GM19328 (cell line): ENCODE measurements at regions not wholly inside any gene's neighbourhood (a gene's known extent, or its start where the extent isn't known, plus 50 kb on each side); places are given as distances from the start of the nearest gene placed in this dataset.
A peak's percentile ranks its signal among the peaks of the same experiment; 100 is the strongest.

Experiments used
- ATAC-seq: cut with Tn5 transposase; IDR thresholded peaks from one replicate; pipeline ENCODE4 v1.9.1; 2021; ENCODE audit warnings: mild to moderate bottlenecking, moderate library complexity; ENCODE audit not compliant: unreplicated experiment

DNA sequence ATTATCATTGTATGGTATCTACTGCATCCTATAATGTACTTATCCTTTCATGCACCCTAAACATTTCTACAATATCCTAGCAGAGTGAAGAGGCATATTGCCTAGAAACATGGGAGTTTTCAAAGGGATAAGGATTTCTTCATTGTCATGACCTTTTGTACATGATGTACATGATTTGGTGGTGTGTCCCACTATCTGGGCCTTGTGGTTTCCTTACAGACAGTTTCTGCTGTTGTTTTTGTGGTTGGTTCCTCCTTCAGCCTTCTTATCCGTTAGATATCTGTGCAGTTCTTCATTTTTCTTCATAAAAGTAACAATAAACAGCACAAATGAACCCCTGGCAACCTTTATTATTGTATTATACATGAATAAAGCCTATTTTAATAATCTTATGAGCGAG, 70.4 kb upstream of the BACH1 start:
- no peak for ATAC-seq

DNA sequence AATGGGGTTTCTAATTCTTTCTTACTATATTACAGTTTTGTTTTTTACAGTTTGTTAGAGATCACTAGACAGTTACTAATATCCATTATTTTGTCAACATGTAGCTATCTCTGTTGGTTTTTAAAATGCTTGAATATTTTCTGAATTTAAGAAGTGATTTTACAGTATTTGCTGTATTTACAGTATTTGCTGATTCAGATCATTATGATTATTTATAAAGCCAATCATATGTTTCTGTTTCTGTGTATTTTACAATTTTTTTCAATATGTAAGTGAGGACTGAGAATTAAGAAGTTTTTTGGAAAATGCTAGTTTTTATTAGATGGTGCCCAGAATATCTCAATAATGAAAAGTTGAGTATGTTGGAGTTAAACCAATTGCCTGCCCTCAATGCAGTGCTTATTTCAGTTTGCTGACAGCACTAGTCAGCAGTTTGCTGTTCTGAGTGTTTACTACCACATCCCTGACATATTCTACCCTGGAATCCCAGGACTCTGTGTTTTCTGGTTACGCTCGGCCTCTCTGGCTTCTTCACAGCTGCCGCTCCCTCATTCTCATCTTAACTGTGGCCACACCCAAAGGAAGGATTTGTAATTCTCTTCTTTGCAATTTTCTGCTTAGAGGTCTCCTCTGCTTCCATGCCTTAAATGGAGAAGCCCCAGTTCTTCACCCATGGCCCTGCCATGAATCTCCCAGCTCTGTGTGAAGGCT, 68.0 kb upstream of the BACH1 start:
- no peak for ATAC-seq

DNA sequence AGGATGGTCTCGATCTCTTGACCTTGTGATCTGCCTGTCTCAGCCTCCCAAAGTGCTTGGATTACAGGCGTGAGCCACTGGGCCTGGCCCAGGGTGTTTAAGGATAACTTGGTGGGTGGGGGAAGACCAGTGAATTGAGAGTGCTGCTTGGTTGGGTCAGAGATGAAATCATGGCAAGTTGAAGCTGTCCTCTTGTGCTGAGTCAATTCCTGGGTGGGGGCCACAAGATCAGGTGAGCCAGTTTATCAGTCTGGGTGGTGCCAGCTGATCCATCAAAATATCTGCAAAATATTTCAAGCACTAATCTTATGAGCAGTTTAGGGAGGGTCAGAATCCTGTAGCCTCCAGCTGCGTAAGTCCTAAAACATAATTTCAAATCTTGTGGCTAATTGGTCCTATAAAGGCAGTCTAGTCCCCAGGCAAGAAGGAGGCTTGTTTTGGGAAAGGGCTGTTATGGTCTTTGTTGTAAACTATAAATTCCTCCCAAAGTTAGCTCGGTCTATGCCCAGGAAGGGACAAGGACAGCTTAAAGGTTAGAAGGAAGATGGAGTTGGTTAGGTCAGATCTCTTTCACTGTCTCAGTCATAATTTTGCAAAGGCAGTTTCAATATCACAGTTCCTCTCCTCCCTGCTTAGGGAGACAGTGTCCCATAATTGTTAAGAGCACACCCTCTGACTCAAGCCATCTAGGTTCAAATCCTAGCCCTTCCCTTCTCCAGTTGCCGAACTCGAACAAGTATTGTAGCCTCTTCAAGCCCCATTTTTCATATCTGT, 66.8 kb upstream of the BACH1 start:
- ATAC-seq, result no peak

DNA sequence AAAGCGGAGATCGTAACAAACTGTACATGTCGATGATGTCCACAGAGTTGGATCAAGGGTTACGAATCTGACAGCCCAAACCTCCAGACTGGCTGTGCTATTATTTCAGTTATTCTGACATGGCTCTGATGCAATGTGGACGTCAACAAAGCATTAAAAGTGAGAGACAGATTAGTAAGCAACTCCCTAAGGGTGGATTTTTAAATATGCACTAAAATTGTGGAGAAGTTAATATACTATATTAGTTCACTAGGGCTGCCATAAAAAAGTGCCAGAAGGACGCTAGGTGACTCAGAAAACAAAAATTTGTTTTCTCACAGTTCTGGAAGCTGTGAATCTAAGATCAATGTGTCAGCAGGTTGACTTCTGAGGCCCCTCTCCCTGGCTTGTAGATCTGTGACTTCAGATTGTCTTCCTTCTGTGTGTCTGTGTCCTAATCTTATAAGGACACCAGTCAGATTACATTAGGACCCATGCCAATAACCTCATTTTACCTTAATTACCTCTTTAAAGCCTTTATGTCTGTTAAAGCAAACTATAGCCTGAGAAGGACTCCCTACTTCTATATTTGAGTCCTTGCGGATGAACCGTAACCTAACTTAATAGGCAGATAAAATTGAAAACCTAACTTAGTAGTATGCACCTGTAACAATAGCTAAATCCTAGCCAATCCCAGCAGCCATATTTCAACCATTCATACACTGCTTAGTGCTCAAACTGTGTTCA, 66.0 kb upstream of the BACH1 start:
- no peak for ATAC-seq

DNA sequence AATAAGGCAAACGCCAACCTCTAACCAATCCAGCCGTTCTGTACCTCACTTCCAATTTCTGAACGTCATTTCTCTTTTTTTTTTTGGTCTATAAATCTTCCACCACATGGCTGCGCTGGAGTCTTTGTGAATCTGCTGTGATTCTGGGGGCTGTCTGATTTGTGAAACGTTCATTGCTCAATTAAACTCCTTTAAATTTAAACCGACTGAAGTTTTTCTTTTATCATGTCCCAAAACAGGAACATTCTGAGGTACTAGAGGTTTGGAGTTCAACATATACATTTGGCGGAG, 65.5 kb upstream of the BACH1 start:
- ATAC-seq, result no peak

DNA sequence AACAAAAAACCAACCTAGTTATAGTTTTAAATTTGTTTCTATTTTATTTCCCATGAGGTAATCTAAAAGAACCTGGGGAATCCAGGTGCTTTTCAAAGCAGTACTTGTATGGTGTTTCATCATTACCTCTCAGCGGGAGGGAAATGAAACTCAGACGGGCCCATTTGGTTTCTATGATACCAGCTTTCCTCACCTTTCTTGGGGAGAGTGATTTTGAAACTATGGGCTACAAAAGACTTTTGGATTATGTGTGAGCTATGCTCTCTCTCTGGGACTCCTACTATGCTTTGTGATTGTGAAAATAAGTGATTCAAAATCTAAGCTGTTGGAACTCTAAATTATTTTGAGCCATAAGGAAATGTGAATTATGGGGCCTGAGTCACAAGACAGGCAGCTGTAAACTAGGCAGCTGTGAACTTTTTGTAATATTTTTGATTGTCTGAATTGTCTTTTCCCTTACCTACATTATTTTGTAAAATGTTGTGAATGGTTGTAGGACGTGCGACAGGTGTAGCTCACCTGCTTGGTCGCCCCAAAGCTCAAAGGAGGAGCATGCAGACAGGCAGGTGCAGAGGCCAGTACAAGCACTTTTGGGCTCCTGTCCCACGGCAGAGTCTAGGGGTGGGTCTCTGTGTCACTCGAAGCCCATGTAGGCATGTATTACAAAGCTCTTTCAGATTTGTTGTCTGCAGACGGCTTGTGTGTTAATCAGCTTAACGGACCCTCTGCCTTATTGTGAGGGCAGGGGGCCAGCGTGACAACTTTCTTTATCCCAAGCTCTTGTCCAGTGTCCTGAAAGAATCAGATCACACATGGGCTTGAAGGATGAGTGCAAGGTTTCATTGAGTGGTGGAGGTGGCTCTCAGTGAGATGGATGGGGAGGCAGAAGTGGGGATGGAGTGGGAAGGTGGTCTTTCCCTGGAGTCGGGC, 64.8 kb upstream of the BACH1 start:
- peak; percentile 55 for ATAC-seq

GRCh38 chr21:29235714-29236197, 63.0 kb upstream of the BACH1 start:
- ATAC-seq, result no peak

DNA sequence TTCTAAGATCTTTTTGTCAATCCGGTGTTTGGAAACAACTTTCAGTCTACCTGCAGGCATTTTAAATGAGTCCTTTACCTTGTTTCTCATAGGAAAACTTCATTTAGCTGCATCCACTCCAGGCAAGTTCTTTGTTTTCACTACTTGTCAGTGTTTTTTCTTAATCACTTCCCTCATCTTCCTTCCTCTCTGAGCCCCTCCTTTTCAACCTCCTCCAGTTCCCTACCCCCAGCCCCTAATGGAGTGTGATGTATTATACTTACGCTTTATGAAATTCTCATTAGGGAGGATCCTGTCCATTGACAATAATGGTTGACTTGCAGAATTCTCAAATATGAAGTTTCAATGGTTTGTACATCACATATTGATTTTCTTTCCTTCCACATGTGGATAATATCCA, 62.5 kb upstream of the BACH1 start:
- ATAC-seq, result no peak

DNA sequence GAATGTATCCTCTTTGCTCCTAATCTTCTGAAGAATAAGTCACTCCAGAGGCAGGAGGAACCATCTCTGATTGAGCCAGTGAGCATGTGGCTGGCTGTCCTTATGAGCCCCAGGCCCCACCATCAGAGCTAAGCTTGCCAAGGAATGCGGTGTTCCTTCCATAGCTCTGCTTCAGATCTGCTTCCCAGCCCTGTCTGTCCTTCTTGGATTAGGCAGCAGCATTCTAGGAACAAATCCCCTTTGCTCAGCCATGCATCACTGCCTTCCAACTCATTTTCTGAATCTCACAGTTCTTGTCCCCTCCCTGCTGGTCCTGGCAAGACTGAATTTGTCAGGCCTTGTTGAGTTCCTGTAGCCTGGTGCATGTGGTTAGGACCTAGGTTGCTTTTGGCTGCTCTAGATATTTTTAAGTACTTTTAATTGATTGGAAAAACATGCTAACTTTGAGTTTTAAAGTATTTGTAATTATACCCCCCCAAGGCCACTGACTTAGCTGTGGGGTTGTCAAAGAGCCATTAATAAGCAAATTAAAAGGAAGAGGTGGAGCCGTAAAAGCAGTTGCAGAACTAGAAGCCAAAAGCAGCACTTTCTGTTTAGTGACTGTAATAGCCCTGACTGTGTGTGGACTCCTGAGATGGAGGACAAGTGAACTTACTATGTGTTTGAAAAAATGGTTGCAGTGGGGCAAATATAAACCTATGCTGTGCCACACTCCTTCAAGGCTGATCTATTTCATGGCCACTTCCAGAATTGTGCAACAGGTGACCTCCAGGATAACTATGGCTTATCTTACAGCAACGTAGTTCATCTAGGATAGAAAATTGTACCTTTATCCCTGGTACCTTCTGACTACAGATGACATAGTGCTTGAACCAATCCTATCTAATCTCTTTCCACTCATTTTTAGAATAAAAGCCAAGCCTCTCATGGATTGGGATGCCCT, 61.3 kb upstream of the BACH1 start:
- ATAC-seq, result no peak

DNA sequence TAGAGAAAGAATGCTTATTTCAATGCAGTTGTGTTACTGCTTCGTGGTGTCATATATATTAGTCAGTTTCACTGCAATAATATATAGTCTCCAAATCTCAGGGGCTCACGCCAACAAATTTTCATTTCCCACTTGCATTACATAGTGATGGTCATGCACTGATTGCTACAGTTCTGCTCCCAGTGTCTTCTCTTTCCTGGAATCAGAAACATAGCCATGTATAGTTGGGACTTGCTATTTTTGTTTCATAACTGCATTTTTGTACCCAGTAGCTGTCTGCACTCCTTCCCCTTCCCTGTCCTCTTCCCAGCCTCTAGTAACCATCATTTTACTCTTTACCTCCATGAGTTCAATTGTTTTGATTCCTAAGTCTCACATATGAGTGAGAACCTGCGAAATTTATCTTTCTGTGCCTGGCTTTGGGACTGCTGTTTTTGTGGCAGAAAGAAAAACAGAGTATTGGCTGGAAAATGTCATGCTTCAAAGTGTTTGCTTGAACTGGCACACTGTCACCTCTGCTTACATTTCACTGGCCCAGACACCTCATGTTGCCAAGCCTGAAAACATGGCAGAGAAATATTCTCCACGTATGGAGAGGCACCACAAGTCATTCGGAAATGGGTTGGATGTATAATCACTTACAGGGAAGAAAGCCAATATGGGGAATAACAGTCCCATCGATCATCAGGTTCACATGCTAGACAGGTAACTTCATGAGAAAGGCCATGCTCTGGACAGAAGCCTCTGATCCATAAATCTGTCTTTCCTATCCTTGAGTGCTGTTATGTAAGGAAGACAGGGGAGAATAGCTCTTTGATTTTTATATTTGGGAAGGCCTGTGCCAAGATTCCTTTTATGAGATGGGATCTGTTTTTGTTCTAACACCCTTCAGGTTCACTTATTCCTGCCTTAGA, 60.4 kb upstream of the BACH1 start:
- no peak for ATAC-seq

- no peak for ATAC-seq
Observed at GRCh38 chr21:29238967-29239290, 59.8 kb upstream of the BACH1 start.

- ATAC-seq, result no peak
Observed at GRCh38 chr21:29240136-29240535, 58.6 kb upstream of the BACH1 start.

DNA sequence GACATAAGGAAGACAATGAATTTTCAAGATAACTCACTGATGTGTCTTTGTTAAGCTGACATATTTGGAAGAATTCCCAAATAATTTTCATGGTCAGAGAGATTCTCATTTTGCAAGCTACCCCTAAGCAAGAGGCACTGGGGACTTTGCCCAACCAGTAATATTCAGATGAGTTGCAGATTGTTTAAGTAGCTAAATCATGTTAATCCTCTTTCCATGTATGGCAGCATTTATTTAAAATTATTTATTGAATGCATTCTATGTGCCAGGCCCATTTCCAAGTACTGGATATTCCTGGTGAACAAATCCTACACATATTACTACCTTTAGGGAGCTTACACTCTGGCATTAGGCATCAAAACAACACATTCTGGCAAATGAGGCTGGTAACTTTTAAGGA, 56.5 kb upstream of the BACH1 start:
- ATAC-seq, result no peak

DNA sequence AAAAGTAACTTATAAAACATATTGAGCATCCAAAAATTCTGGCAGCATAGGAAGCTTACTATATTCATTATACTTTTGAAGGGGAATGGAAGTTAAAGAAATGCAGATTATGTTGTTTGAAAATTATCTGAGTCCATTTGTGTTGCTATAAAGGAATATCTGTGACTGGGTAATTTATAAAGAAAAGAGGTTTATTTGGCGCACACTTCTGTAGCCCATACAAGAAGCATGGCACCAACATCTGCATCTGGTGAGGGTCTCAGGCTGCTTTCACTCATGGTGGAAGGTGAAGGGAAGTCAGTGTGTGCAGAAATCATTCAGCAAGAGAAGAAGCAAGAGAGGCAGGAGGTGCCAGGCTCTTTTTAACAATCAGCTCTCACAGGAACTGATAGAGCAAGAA, 55.5 kb upstream of the BACH1 start:
- no peak for ATAC-seq

- ATAC-seq, result peak; percentile 72
Observed at GRCh38 chr21:29245104-29245643, 53.5 kb upstream of the BACH1 start.

DNA sequence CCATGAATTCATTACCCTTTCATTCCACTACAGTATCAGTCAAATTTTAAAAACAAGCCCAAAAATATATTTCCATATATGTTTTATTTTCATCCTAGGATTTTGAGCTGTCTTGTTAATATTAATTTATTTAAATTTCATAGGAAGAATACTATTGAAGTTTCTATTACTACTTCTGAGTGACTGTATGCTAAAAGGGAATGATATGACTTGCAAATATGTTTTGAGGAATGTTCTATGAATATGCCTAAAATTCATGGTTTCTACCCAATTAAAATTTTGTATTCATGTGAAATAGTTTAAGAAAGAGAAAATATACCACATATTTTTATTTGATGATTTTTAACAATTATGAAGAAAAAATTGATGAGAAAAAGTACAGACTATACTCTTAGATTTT, 52.9 kb upstream of the BACH1 start:
- no peak for ATAC-seq

- no peak for ATAC-seq
Observed at GRCh38 chr21:29246614-29247013, 52.1 kb upstream of the BACH1 start.

DNA sequence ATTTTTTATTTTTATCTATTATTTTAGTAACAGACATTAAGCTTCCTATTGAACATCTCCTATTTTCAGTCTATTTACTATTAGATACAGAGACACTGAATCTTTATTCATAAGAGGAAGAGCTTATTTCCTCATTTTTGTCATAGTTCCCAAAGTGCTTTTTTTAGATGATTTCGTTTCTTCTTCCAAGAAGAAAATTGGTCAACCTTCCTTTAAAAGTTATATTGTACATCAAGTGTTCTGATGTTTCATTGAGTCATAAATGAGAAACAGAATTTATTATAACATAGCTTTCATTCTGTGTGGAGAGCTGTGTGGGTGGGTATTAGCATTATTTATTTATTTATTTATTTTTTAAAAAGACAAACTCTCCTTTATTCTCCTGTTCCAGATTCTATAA, 50.6 kb upstream of the BACH1 start:
- no peak for ATAC-seq
